ENCODE measurements at regions not wholly inside any gene's neighbourhood (a gene's known extent, or its start where the extent isn't known, plus 50 kb on each side); places are given as distances from the start of the nearest gene placed in this dataset.

GRCh38 chr7:118009419-118009818 lies 136.2 kb upstream of the CTTNBP2 start:
- no peak overlapping the region for H3K27ac ChIP-seq (ENCODE audit: low read depth in 1 of 2, low read length in 2 of 2)

More at GRCh38 chr7:118009419-118009818, 136.2 kb upstream of the CTTNBP2 start:
- 92% methylated on average over 2 of the region's 2 CpGs for WGBS
- DNase-seq (ENCODE audit: low spot score) = no peak
- H3K27me3 ChIP-seq (ENCODE audit: control insufficient read depth in 4 of 4, insufficient read depth in 4 of 4, low read length in 3 of 4) = no peaks in the 10 kb centered on the region
- H3K36me3 ChIP-seq (ENCODE audit: control insufficient read depth in 4 of 4, insufficient read depth in 3 of 4, low read depth in 1 of 4, low read length in 3 of 4) = no peaks in the 10 kb centered on the region
- no peak overlapping the region for H3K4me3 ChIP-seq (ENCODE audit: low read depth in 1 of 3, low read length in 3 of 3)
- H3K9ac ChIP-seq (ENCODE audit: low read depth in 1 of 2, low read length in 2 of 2) = no peak overlapping the region
- peaks cover 0 to 3% (median 0%) of the 10 kb centered on the region in 4 donors for H3K4me1 ChIP-seq (ENCODE audit: control insufficient read depth in 4 of 4, insufficient read depth in 4 of 4, low read length in 3 of 4)
- TF ChIP-seq ATF3 (IDR thresholded peaks at IDR 0.05) (no peak), CTCF (IDR thresholded peaks at IDR 0.05; ENCODE audit: low read depth, low read length, missing input control) (no peak), ZBTB33 (IDR thresholded peaks at IDR 0.05) (no peak), GABPA (IDR thresholded peaks at IDR 0.05 in 1 of 2, conservative IDR thresholded peaks at IDR 0.05 in 1 of 2) (no peak), NR2F2 (IDR thresholded peaks at IDR 0.05) (no peak), HNF4G (IDR thresholded peaks at IDR 0.05) (no peak), YY1 (IDR thresholded peaks at IDR 0.05) (no peak), RAD21 (IDR thresholded peaks at IDR 0.05) (no peak), RXRA (IDR thresholded peaks at IDR 0.05) (no peak), FOXA2 (IDR thresholded peaks at IDR 0.05) (no peak), REST (IDR thresholded peaks at IDR 0.05) (no peak), SP1 (IDR thresholded peaks at IDR 0.05) (no peak), EGR1 (IDR thresholded peaks at IDR 0.05; ENCODE audit: low read depth in 2 of 2) (no peak), JUND (IDR thresholded peaks at IDR 0.05) (no peak), MAX (IDR thresholded peaks at IDR 0.05) (no peak), HNF4A (conservative IDR thresholded peaks at IDR 0.05) (no peak), FOXA1 (IDR thresholded peaks at IDR 0.05) (no peak), TAF1 (conservative IDR thresholded peaks at IDR 0.05) (no peak)
- H3K9me3 ChIP-seq (ENCODE audit: control insufficient read depth in 4 of 4, low read length in 3 of 4) = no peaks in the 10 kb centered on the region

Data from liver (tissue), 8 donors.